Activated B cell treated with CpG ODN at 0.5 μM for 24 hours (primary cell): ENCODE measurements at regions not wholly inside any gene's neighbourhood (a gene's known extent, or its start where the extent isn't known, plus 50 kb on each side); places are given as distances from the start of the nearest gene placed in this dataset.

Source experiments
- ATAC-seq: fragments of 200-7000 bp; cut with Tn5 transposase; one replicate; pipeline ENCODE4 v1.10.0; 2021; ENCODE audit warnings: low read depth, mild to moderate bottlenecking, moderate library complexity
- CTCF ChIA-PET: fragments of 350-600 bp; sonication (Branson Sonifier 250); formaldehyde crosslinking; loops from one replicate; lab custom pipeline; 2021; ENCODE audit warnings: antibody characterized with exemption; lab: Charles Lee
- POLR2A ChIA-PET: fragments of 350-600 bp; sonication (Branson Sonifier 250); formaldehyde crosslinking; loops from one replicate; lab custom pipeline; 2021; ENCODE audit warnings: antibody characterized with exemption; lab: Charles Lee
- DNase-seq: peaks from one replicate; pipeline ENCODE4 v3.0.0; 2022
- H3K27ac Mint-ChIP-seq: one replicate; pipeline ENCODE4 v1.8.0; 2020; ENCODE audit warnings: mixed read lengths
- H3K27me3 Mint-ChIP-seq: one replicate; pipeline ENCODE4 v1.8.0; 2021; ENCODE audit warnings: mixed read lengths
- H3K36me3 Mint-ChIP-seq: one replicate; pipeline ENCODE4 v1.8.0; 2021; ENCODE audit warnings: low read depth, mixed read lengths
- H3K4me1 Mint-ChIP-seq: one replicate; pipeline ENCODE4 v1.8.0; 2021; ENCODE audit warnings: mixed read lengths
- H3K4me3 Mint-ChIP-seq: one replicate; pipeline ENCODE4 v1.8.0; 2020; ENCODE audit warnings: mild to moderate bottlenecking, mixed read lengths
- H3K9me3 Mint-ChIP-seq: one replicate; pipeline ENCODE4 v1.8.0; 2020; ENCODE audit warnings: mixed read lengths
- intact Hi-C: fragments of 100-400 bp; cut with micrococcal nuclease; formaldehyde crosslinking; loops from one replicate; pipeline ENCODE4 v1.15.1; 2024
- TF ChIP-seq, protein P1 (sequence below): fragments of 200-600 bp; IDR thresholded peaks from one replicate; pipeline ENCODE4 v1.8.0; 2022; ENCODE audit warnings: antibody characterized with exemption, mild to moderate bottlenecking

DNA sequence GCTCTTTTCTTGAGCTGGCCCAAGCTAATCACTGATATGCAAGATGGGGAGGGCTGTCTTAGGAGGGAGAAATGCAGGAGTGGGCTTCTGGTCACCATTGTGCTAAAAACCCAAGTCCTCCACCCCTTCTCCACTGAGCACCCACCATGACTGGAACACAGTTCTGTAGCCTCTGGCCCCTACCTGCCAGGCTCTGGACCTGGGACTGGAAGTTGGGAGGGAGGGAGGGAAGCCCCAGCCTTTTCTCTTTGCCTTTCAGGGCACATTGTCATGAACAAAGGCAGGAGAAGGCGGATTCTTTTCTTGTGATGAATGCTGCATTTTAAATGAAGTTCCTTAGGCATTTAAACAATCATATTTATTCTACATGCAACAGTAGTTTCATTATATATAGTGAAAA is 559.1 kb upstream of the TRPC7 start:
- CTCF ChIA-PET: no interaction called here
- intact Hi-C loops: no loop called here
- POLR2A ChIA-PET: no interaction called here
- H3K36me3 Mint-ChIP-seq: no peaks in the 10 kb centered on the region
- TF ChIP-seq, protein P1, sequence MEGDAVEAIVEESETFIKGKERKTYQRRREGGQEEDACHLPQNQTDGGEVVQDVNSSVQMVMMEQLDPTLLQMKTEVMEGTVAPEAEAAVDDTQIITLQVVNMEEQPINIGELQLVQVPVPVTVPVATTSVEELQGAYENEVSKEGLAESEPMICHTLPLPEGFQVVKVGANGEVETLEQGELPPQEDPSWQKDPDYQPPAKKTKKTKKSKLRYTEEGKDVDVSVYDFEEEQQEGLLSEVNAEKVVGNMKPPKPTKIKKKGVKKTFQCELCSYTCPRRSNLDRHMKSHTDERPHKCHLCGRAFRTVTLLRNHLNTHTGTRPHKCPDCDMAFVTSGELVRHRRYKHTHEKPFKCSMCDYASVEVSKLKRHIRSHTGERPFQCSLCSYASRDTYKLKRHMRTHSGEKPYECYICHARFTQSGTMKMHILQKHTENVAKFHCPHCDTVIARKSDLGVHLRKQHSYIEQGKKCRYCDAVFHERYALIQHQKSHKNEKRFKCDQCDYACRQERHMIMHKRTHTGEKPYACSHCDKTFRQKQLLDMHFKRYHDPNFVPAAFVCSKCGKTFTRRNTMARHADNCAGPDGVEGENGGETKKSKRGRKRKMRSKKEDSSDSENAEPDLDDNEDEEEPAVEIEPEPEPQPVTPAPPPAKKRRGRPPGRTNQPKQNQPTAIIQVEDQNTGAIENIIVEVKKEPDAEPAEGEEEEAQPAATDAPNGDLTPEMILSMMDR: no peak
- H3K27me3 Mint-ChIP-seq: no peaks in the 10 kb centered on the region
- DNase-seq: no peak
- no peak for ATAC-seq
- no peak overlapping the region for H3K4me3 Mint-ChIP-seq
- no peak overlapping the region for H3K27ac Mint-ChIP-seq
- H3K9me3 Mint-ChIP-seq: no peaks in the 10 kb centered on the region
- no peaks in the 10 kb centered on the region for H3K4me1 Mint-ChIP-seq

DNA sequence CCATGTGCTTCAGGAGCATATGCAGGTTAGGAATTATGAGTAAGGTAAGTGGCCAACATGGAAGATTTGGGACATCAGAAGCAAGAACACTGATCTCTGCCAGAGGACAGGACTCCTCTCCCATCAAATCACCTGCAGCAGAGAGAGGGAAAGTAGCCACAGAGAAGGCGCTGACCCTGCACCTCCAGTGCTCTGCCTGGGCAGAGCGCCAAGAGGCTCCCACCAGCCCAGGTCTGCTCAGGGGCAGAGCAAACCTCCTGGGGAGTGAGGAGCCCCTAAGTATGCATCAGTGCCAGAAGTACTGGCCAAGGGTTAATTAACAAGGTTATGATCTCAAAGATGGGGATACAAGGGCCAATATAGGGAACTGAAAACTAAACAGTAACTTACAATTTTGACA is 545.3 kb upstream of the TRPC7 start:
- no peaks in the 10 kb centered on the region for H3K4me1 Mint-ChIP-seq
- no peak overlapping the region for H3K27ac Mint-ChIP-seq
- DNase-seq (no peak), ATAC-seq (no peak)
- no peak overlapping the region for H3K4me3 Mint-ChIP-seq
- H3K27me3 Mint-ChIP-seq: no peaks in the 10 kb centered on the region
- POLR2A ChIA-PET: no interaction called here
- intact Hi-C loops: no loop called here
- no peaks in the 10 kb centered on the region for H3K36me3 Mint-ChIP-seq
- CTCF ChIA-PET: no interaction called here
- TF ChIP-seq, protein P1: no peak
- H3K9me3 Mint-ChIP-seq: no peaks in the 10 kb centered on the region

DNA sequence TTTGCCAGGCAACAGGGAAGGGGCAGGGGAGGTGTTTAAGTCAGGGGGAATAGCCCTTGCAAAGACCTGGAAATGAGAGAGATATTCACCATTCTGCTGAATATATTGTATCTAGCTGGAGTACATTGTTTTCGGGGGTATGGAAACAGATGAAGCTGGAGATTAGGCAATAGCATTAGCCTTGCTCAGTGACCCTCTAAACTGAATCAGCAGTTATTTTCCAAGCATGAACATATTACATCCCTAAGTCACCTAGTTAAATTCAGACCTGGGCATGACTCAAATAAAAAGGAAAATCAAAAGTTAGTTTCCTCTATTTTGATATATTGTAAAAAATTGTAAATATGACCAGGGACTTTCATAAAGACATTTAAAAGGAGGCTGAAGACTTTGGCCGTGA is 544.6 kb upstream of the TRPC7 start:
- Mint-ChIP-seq H3K4me1 (no peaks in the 10 kb centered on the region), H3K36me3 (no peaks in the 10 kb centered on the region), H3K9me3 (no peaks in the 10 kb centered on the region), H3K4me3 (no peak overlapping the region), H3K27me3 (no peaks in the 10 kb centered on the region), H3K27ac (no peak overlapping the region)
- ChIA-PET POLR2A (no interaction called here), CTCF (no interaction called here)
- no peak for DNase-seq
- TF ChIP-seq, protein P1: no peak
- no peak for ATAC-seq
- intact Hi-C loops: no loop called here

DNA sequence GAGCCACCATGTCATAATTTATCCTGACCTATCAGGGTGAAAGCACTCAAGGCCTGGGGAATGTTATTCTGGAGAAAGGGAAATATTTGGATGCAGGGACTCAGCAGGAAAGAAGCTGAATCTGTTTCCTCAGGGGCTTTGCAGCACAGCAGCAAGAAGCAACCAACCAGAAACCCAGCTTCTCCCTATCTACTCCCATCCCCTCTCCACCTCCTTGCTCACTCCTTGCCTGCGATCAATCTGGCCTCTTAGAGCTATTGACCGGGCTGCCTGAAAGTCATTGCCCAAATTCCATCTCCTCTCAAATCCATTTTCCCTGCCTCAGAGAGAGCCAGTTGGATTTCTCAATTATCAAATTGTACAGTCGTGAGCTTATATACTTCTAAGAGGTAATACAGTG is 542.0 kb upstream of the TRPC7 start:
- ChIA-PET CTCF (no interaction called here), POLR2A (no interaction called here)
- Mint-ChIP-seq H3K4me1 (no peaks in the 10 kb centered on the region), H3K9me3 (no peaks in the 10 kb centered on the region), H3K36me3 (no peaks in the 10 kb centered on the region), H3K27me3 (no peaks in the 10 kb centered on the region), H3K4me3 (no peak overlapping the region), H3K27ac (no peak overlapping the region)
- intact Hi-C loops: no loop called here
- DNase-seq (no peak), ATAC-seq (no peak)
- TF ChIP-seq, protein P1: no peak

DNA sequence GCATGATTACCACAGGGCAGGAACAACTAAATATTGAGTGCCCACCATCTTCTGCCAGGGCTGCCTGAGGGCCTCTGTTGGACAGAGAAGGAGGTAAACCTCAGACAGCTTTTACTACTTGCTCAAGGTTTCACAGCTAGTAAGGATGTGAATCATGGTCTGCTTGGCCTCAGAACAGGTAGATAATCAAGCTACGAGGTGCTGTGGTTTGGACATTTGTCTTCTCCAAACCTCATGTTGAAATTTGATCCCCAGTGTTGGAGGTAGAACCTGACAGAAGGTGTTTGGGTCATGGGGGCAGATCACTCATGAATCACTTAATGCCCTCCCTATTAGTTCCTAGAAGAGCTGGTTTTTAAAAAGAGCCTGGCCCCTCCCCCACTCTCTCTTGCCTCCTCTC is 541.2 kb upstream of the TRPC7 start:
- POLR2A ChIA-PET: no interaction called here
- H3K27ac Mint-ChIP-seq: no peak overlapping the region
- H3K27me3 Mint-ChIP-seq: no peaks in the 10 kb centered on the region
- H3K9me3 Mint-ChIP-seq: peaks cover 3% of the 10 kb centered on the region
- no peaks in the 10 kb centered on the region for H3K36me3 Mint-ChIP-seq
- no peaks in the 10 kb centered on the region for H3K4me1 Mint-ChIP-seq
- H3K4me3 Mint-ChIP-seq: no peak overlapping the region
- no peak for DNase-seq
- CTCF ChIA-PET: no interaction called here
- ATAC-seq: no peak
- intact Hi-C loops: no loop called here
- TF ChIP-seq, protein P1: no peak
